Keratinocyte (primary cell): ENCODE measurements at regions not wholly inside any gene's neighbourhood (a gene's known extent, or its start where the extent isn't known, plus 50 kb on each side); places are given as distances from the start of the nearest gene placed in this dataset.

ENCODE experiments used
- DNase-seq: peaks from one replicate; pipeline ENCODE4 v3.0.0-alpha.2; 2011; ENCODE audit warnings: low read depth, missing footprints, low spot score
- FAIRE-seq: peaks from 2 replicates; lab custom pipeline; 2011; peaks lifted over from hg19 to GRCh38; lab: Jason Lieb, UNC
- H2AFZ ChIP-seq: 2 replicates; pipeline ENCODE4 v1.6.0; 2012; ENCODE audit warnings: low read length, control low read depth, inconsistent platforms; ENCODE audit not compliant: control insufficient read depth
- H3K27ac ChIP-seq: 2 replicates; pipeline ENCODE4 v1.5.1; 2011; ENCODE audit warnings: low read length; ENCODE audit not compliant: control insufficient read depth, insufficient read depth
- H3K27me3 ChIP-seq: 3 replicates; pipeline ENCODE4 v1.6.0; 2011; ENCODE audit warnings: low read length; ENCODE audit not compliant: control insufficient read depth, insufficient read depth; ENCODE audit errors: extremely low read depth
- H3K36me3 ChIP-seq, 2 experiments: 2 replicates in 1 of 2; 3 replicates in 1 of 2; pipeline ENCODE4 v1.5.1; 2011; ENCODE audit warnings: low read length in 2 of 2, mild to moderate bottlenecking in 1 of 2; ENCODE audit not compliant: control insufficient read depth in 2 of 2, insufficient read depth in 2 of 2; ENCODE audit errors: extremely low read depth in 1 of 2
- H3K4me1 ChIP-seq: 3 replicates; pipeline ENCODE4 v1.5.1; 2011; ENCODE audit warnings: low read length; ENCODE audit not compliant: control insufficient read depth, insufficient read depth; ENCODE audit errors: extremely low read depth
- H3K4me2 ChIP-seq: 3 replicates; pipeline ENCODE4 v1.6.0; 2011; ENCODE audit warnings: low read depth, low read length; ENCODE audit not compliant: control insufficient read depth, insufficient read depth; ENCODE audit errors: extremely low read depth
- H3K4me3 ChIP-seq, 3 experiments: fragments of 200-600 bp in 1 of 3; sonication (generic) in 1 of 3; 2 replicates in 2 of 3; 3 replicates in 1 of 3; pipeline ENCODE4 v1.5.1; 2011 to 2016; ENCODE audit warnings: low read length in 3 of 3, mild to moderate bottlenecking in 3 of 3, control low read depth in 2 of 3, inconsistent platforms in 1 of 3, low read depth in 1 of 3, mixed read lengths in 1 of 3, mixed run types in 1 of 3, moderate library complexity in 1 of 3; ENCODE audit not compliant: control insufficient read depth in 2 of 3, insufficient read depth in 2 of 3; ENCODE audit errors: extremely low read depth in 1 of 3
- H3K79me2 ChIP-seq: 2 replicates; pipeline ENCODE4 v1.6.0; 2012; ENCODE audit warnings: low read length; ENCODE audit not compliant: control insufficient read depth, insufficient read depth
- H3K9ac ChIP-seq: 3 replicates; pipeline ENCODE4 v1.6.0; 2011; ENCODE audit warnings: low read length; ENCODE audit not compliant: control insufficient read depth, insufficient read depth; ENCODE audit errors: extremely low read depth
- H3K9me1 ChIP-seq: 3 replicates; pipeline ENCODE4 v1.6.0; 2011; ENCODE audit warnings: low read length; ENCODE audit not compliant: control insufficient read depth, insufficient read depth; ENCODE audit errors: extremely low read depth
- H3K9me3 ChIP-seq: 2 replicates; pipeline ENCODE4 v1.5.1; 2012; ENCODE audit warnings: low read depth, low read length; ENCODE audit not compliant: control insufficient read depth
- H4K20me1 ChIP-seq: 3 replicates; pipeline ENCODE4 v1.6.0; 2011; ENCODE audit warnings: low read length; ENCODE audit not compliant: control insufficient read depth, insufficient read depth; ENCODE audit errors: extremely low read depth
- EZH2 ChIP-seq: IDR thresholded peaks from one replicate; pipeline ENCODE4 v1.6.1; 2012; ENCODE audit warnings: inconsistent platforms, mild to moderate bottlenecking, low read length, moderate library complexity
- dilution Hi-C: fragments of 300-500 bp; cut with MboI; formaldehyde crosslinking; loops from one replicate; pipeline ENCODE4 v1.7.0; 2020; ENCODE audit warnings: low sequenced_read_pairs; ENCODE audit not compliant: extremely low pct_ligation_motif_present
- TF ChIP-seq, protein P1 (sequence below), 3 experiments: IDR thresholded peaks in 1 of 3; conservative IDR thresholded peaks in 1 of 3; optimal IDR thresholded peaks in 1 of 3; 2 replicates in 2 of 3; 3 replicates in 1 of 3; pipeline versions ENCODE3 to v1.5.1; 2011; ENCODE audit warnings: low read length in 3 of 3, mild to moderate bottlenecking in 3 of 3, moderate library complexity in 2 of 3, control low read depth in 1 of 3, inconsistent platforms in 1 of 3; ENCODE audit not compliant: insufficient read depth in 2 of 3; ENCODE audit errors: extremely low read depth in 1 of 3

DNA sequence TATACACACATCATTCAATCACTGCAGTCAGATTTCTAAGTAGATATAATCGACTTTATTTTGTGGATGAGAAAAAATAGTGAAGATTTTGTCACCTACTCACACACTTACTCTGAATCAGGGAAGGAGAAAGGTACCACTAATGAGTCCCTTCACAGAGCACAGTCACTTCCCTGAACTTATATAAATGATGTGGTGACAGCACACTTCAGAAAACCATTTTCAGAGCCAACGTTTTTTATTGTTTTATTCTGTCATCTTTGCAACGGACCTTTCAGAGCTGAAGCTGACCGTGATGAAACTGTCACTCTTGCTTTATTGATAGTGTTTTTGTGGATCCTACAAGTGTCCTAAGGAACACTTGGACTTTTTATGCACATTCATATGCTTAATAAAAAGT, 956.6 kb downstream of the SQOR start:
- Histone ChIP-seq H3K9me3 (no peaks in the 10 kb centered on the region), H3K4me1 (no peaks in the 10 kb centered on the region), H3K4me3 (no peak overlapping the region), H3K4me2 (no peak overlapping the region), H3K27me3 (no peaks in the 10 kb centered on the region), H3K79me2 (no peaks in the 10 kb centered on the region), H3K27ac (no peak overlapping the region), H2AFZ (no peak overlapping the region), H3K9ac (no peak overlapping the region), H3K9me1 (no peaks in the 10 kb centered on the region), H3K36me3 (no peaks in the 10 kb centered on the region), H4K20me1 (no peaks in the 10 kb centered on the region)
- no peak for DNase-seq
- TF ChIP-seq, protein P1, sequence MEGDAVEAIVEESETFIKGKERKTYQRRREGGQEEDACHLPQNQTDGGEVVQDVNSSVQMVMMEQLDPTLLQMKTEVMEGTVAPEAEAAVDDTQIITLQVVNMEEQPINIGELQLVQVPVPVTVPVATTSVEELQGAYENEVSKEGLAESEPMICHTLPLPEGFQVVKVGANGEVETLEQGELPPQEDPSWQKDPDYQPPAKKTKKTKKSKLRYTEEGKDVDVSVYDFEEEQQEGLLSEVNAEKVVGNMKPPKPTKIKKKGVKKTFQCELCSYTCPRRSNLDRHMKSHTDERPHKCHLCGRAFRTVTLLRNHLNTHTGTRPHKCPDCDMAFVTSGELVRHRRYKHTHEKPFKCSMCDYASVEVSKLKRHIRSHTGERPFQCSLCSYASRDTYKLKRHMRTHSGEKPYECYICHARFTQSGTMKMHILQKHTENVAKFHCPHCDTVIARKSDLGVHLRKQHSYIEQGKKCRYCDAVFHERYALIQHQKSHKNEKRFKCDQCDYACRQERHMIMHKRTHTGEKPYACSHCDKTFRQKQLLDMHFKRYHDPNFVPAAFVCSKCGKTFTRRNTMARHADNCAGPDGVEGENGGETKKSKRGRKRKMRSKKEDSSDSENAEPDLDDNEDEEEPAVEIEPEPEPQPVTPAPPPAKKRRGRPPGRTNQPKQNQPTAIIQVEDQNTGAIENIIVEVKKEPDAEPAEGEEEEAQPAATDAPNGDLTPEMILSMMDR (optimal IDR thresholded peaks at IDR 0.05 in 1 of 3, IDR thresholded peaks at IDR 0.05 in 1 of 3, conservative IDR thresholded peaks at IDR 0.05 in 1 of 3; ENCODE audit: extremely low read depth in 1 of 3, insufficient read depth in 2 of 3, low read length in 3 of 3): no peak
- no peak for TF ChIP-seq EZH2
- FAIRE-seq: no peak
- dilution Hi-C loops: no loop called here

DNA sequence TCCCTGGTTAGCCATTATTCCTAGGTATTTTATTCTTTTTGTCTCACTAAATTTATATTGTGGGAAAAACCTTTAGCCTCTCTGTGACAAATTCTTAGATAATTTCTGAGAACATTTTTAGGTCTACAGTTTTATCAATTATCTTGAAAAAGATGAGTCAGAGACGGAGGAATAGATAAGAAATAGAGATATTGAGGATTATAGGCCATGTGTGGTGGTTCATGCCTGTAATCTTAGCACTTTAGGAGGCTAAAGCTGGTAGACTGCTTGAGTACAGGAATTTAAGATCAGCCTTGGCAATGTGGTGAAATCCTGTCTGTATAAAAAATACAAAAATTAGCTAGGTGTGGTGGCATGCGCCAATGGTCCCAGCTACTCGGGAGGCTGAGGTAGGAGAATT, 960.2 kb downstream of the SQOR start:
- no peak for DNase-seq
- no peaks in the 10 kb centered on the region for H3K9me1 ChIP-seq
- no peaks in the 10 kb centered on the region for H3K27me3 ChIP-seq
- dilution Hi-C loops: no loop called here
- no peak overlapping the region for H2AFZ ChIP-seq
- no peak overlapping the region for H3K4me2 ChIP-seq
- H3K9ac ChIP-seq: no peak overlapping the region
- FAIRE-seq: no peak
- H3K4me1 ChIP-seq: no peaks in the 10 kb centered on the region
- TF ChIP-seq, protein P1 (optimal IDR thresholded peaks at IDR 0.05 in 1 of 3, IDR thresholded peaks at IDR 0.05 in 1 of 3, conservative IDR thresholded peaks at IDR 0.05 in 1 of 3; ENCODE audit: extremely low read depth in 1 of 3, insufficient read depth in 2 of 3, low read length in 3 of 3): no peak
- TF ChIP-seq EZH2: no peak
- no peaks in the 10 kb centered on the region for H3K9me3 ChIP-seq
- no peaks in the 10 kb centered on the region for H3K36me3 ChIP-seq
- H3K79me2 ChIP-seq: no peaks in the 10 kb centered on the region
- no peak overlapping the region for H3K27ac ChIP-seq
- no peaks in the 10 kb centered on the region for H4K20me1 ChIP-seq
- no peak overlapping the region for H3K4me3 ChIP-seq
